MCF 10A (cell line): ENCODE measurements at regions not wholly inside any gene's neighbourhood (a gene's known extent, or its start where the extent isn't known, plus 50 kb on each side); places are given as distances from the start of the nearest gene placed in this dataset.

Source experiments
- BruUV-seq: library from RNA; stranded (reverse); fragments of 400-500 nt; replicated peaks from 2 replicates; lab custom pipeline; 2021; lab: Mats Ljungman, UMichigan
- CTCF ChIA-PET: fragments of 300-600 bp; sonication (Branson Sonifier 250); formaldehyde crosslinking; extraction: SDS; loops from one replicate; lab custom pipeline; 2021; ENCODE audit warnings: antibody characterized with exemption, inconsistent platforms; lab: Yijun Ruan, JAX
- POLR2A ChIA-PET: fragments of 300-600, 350-650 bp; sonication (Branson Sonifier 250); formaldehyde crosslinking; extraction: SDS; loops from one replicate; lab custom pipeline; 2020; ENCODE audit warnings: antibody characterized with exemption, inconsistent platforms; lab: Yijun Ruan, JAX
- DNase-seq: peaks from one replicate; pipeline ENCODE4 v3.0.0-alpha.2; 2018; ENCODE audit not compliant: unreplicated experiment
- H3K27ac Mint-ChIP-seq: one replicate; pipeline ENCODE4 v1.8.0; 2022; ENCODE audit warnings: mild to moderate bottlenecking, low read depth, mixed read lengths; ENCODE audit not compliant: unreplicated experiment
- H3K27me3 Mint-ChIP-seq: one replicate; pipeline ENCODE4 v1.8.0; 2022; ENCODE audit warnings: mixed read lengths; ENCODE audit not compliant: insufficient read depth, unreplicated experiment
- H3K36me3 Mint-ChIP-seq: one replicate; pipeline ENCODE4 v1.8.0; 2022; ENCODE audit warnings: mild to moderate bottlenecking, moderate library complexity, mixed read lengths; ENCODE audit not compliant: insufficient read depth, unreplicated experiment
- H3K4me1 Mint-ChIP-seq: one replicate; pipeline ENCODE4 v1.8.0; 2022; ENCODE audit warnings: mixed read lengths; ENCODE audit not compliant: insufficient read depth, unreplicated experiment
- H3K4me3 Mint-ChIP-seq: one replicate; pipeline ENCODE4 v1.8.0; 2022; ENCODE audit warnings: mild to moderate bottlenecking, moderate library complexity, mixed read lengths; ENCODE audit not compliant: unreplicated experiment
- H3K9me3 Mint-ChIP-seq: one replicate; pipeline ENCODE4 v1.8.0; 2022; ENCODE audit warnings: mixed read lengths; ENCODE audit not compliant: unreplicated experiment
- intact Hi-C: fragments of 100-400 bp; cut with micrococcal nuclease; formaldehyde crosslinking; loops from 2 replicates; pipeline ENCODE4 v1.14.1; 2022
- TF ChIP-seq, protein P1 (sequence below): fragments of 200-600 bp; IDR thresholded peaks from one replicate; pipeline ENCODE4 v1.8.0; 2022; ENCODE audit warnings: antibody characterized with exemption, mild to moderate bottlenecking; ENCODE audit not compliant: unreplicated experiment

DNA sequence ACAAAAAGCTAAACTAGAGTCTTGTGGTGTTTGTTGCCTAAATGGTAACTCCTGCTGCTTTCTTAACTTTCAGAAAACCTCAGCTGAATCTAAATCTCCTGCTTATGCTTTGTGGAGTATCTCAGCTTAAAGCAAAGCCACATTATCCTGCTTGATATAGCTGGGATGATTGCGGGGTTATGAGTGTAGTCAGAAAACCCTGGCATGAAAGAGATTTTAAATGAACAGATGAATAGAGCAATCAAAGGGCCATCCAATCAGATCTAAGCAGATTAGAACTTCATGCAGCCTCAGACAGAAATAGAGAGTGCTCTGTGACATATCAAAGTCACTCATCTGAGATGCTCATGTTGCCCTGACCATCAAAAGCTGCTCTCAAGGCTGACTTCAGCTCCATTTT, 305.5 kb downstream of the DMRT2 start:
- intact Hi-C loops, result no loop called here
- CTCF ChIA-PET, result no interaction called here
- H3K4me1 Mint-ChIP-seq, result peaks cover 11% of the 10 kb centered on the region
- no peak for DNase-seq
- POLR2A ChIA-PET, result no interaction called here
- H3K4me3 Mint-ChIP-seq, result no peak overlapping the region
- TF ChIP-seq, protein P1, sequence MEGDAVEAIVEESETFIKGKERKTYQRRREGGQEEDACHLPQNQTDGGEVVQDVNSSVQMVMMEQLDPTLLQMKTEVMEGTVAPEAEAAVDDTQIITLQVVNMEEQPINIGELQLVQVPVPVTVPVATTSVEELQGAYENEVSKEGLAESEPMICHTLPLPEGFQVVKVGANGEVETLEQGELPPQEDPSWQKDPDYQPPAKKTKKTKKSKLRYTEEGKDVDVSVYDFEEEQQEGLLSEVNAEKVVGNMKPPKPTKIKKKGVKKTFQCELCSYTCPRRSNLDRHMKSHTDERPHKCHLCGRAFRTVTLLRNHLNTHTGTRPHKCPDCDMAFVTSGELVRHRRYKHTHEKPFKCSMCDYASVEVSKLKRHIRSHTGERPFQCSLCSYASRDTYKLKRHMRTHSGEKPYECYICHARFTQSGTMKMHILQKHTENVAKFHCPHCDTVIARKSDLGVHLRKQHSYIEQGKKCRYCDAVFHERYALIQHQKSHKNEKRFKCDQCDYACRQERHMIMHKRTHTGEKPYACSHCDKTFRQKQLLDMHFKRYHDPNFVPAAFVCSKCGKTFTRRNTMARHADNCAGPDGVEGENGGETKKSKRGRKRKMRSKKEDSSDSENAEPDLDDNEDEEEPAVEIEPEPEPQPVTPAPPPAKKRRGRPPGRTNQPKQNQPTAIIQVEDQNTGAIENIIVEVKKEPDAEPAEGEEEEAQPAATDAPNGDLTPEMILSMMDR, result no peak
- H3K9me3 Mint-ChIP-seq, result no peaks in the 10 kb centered on the region
- no TSS peak for BruUV-seq
- H3K36me3 Mint-ChIP-seq, result no peaks in the 10 kb centered on the region
- no peaks in the 10 kb centered on the region for H3K27me3 Mint-ChIP-seq
- H3K27ac Mint-ChIP-seq, result no peak overlapping the region

GRCh38 chr9:1362845-1363244, 312.7 kb downstream of the DMRT2 start:
- CTCF ChIA-PET, result no interaction called here
- POLR2A ChIA-PET, result no interaction called here
- no peak overlapping the region for H3K4me3 Mint-ChIP-seq

DNA sequence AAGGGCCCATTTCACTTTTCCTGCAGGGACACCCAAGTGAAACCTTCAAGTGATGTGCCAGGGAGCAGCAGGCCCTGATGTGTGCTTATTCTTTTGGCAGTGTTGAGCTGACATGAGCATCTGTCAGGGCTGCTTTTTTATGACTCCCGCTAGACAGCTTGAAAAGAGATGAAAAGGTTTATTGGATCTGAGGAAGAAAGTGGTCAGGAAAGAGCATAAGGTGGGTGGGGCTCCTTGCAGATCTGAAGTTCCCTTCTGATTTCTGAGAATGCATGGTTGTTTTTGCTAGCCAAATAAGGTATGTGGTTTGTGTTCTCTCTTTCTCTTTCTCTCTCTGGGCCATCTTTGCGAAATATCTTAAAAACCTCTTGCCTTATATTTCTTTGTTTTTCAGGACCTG, 316.1 kb downstream of the DMRT2 start:
- Mint-ChIP-seq H3K9me3 (no peaks in the 10 kb centered on the region), H3K27ac (no peak overlapping the region), H3K36me3 (no peaks in the 10 kb centered on the region), H3K27me3 (no peaks in the 10 kb centered on the region), H3K4me3 (no peak overlapping the region), H3K4me1 (no peaks in the 10 kb centered on the region)
- TF ChIP-seq, protein P1, result no peak
- POLR2A ChIA-PET, result no interaction called here
- CTCF ChIA-PET, result no interaction called here
- intact Hi-C loops, result no loop called here
- no TSS peak for BruUV-seq
- DNase-seq, result no peak

More at GRCh38 chr9:1362845-1363244, 312.7 kb downstream of the DMRT2 start:
- Mint-ChIP-seq H3K9me3 (no peaks in the 10 kb centered on the region), H3K27ac (no peak overlapping the region), H3K27me3 (no peaks in the 10 kb centered on the region), H3K36me3 (no peaks in the 10 kb centered on the region), H3K4me1 (no peaks in the 10 kb centered on the region)
- no TSS peak for BruUV-seq
- DNase-seq, result no peak
- TF ChIP-seq, protein P1, result no peak
- intact Hi-C loops, result no loop called here

DNA sequence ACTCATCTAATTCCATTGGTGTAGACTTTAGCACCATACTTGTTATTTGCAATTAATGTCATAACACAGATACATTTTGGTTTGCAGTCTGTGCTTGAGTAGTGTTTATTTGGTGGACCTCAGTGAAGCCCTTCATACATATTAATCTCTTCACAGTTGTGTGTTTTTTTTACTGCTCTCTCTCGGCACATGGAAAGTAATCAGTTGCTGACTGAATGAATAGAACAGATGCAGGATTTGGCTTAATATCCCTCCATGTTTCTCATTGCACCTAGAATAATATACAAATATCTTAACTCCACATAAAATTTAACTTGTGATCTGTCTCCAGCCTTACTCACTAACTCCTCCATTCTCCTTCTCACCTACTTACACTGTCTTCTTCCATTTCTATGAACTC, 319.1 kb downstream of the DMRT2 start:
- no peak for DNase-seq
- H3K4me1 Mint-ChIP-seq, result no peaks in the 10 kb centered on the region
- H3K27me3 Mint-ChIP-seq, result peaks cover 11% of the 10 kb centered on the region
- TF ChIP-seq, protein P1, result no peak
- CTCF ChIA-PET, result no interaction called here
- H3K27ac Mint-ChIP-seq, result no peak overlapping the region
- BruUV-seq, result no TSS peak
- intact Hi-C loops, result no loop called here
- H3K36me3 Mint-ChIP-seq, result no peaks in the 10 kb centered on the region
- no peaks in the 10 kb centered on the region for H3K9me3 Mint-ChIP-seq
- no peak overlapping the region for H3K4me3 Mint-ChIP-seq
- POLR2A ChIA-PET, result no interaction called here
